AG09309 (cell line): ENCODE measurements at regions not wholly inside any gene's neighbourhood (a gene's known extent, or its start where the extent isn't known, plus 50 kb on each side); places are given as distances from the start of the nearest gene placed in this dataset.

Source experiments
- DNase-seq: peaks from one replicate; pipeline ENCODE4 v3.0.0-alpha.2; 2010; ENCODE audit warnings: low read depth
- H3K4me3 ChIP-seq: 2 replicates; pipeline ENCODE4 v1.5.1; 2011; ENCODE audit warnings: mild to moderate bottlenecking, low read depth, low read length, moderate library complexity; ENCODE audit not compliant: control insufficient read depth
- TF ChIP-seq, protein P1 (sequence below): IDR thresholded peaks from 2 replicates; pipeline ENCODE4 v1.5.1; 2011; ENCODE audit warnings: mild to moderate bottlenecking, low read depth, low read length, inconsistent platforms; ENCODE audit not compliant: insufficient read depth, control insufficient read depth; ENCODE audit errors: missing control alignments

DNA sequence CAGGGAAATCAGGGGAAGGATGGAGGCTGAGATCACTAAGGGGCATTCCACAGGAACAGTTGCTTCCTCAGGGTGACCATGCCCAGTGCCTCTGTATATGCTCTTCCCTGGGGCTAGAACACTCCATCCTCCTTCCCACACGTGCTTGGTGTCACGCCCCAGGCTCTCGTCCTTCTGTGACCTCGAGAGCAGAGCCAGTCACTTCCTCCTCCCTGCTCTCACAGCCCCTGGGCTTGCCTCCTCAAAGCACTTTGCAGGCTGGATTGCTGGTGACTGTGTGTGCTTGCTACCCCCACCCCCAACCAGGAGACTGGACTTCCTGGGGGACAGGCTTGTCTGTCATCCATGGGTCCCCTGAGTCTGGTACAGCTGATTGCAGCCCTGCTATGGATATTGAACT is 56.5 kb upstream of the AMPD3 start:
- TF ChIP-seq, protein P1, sequence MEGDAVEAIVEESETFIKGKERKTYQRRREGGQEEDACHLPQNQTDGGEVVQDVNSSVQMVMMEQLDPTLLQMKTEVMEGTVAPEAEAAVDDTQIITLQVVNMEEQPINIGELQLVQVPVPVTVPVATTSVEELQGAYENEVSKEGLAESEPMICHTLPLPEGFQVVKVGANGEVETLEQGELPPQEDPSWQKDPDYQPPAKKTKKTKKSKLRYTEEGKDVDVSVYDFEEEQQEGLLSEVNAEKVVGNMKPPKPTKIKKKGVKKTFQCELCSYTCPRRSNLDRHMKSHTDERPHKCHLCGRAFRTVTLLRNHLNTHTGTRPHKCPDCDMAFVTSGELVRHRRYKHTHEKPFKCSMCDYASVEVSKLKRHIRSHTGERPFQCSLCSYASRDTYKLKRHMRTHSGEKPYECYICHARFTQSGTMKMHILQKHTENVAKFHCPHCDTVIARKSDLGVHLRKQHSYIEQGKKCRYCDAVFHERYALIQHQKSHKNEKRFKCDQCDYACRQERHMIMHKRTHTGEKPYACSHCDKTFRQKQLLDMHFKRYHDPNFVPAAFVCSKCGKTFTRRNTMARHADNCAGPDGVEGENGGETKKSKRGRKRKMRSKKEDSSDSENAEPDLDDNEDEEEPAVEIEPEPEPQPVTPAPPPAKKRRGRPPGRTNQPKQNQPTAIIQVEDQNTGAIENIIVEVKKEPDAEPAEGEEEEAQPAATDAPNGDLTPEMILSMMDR: no peak
- no peak for DNase-seq

GRCh38 chr11:10400856-10401255 is 54.2 kb upstream of the AMPD3 start:
- no peak overlapping the region for H3K4me3 ChIP-seq
- TF ChIP-seq, protein P1: no peak
- DNase-seq: no peak

More for the DNA sequence above, 56.5 kb upstream of the AMPD3 start:
- H3K4me3 ChIP-seq: no peak overlapping the region

DNA sequence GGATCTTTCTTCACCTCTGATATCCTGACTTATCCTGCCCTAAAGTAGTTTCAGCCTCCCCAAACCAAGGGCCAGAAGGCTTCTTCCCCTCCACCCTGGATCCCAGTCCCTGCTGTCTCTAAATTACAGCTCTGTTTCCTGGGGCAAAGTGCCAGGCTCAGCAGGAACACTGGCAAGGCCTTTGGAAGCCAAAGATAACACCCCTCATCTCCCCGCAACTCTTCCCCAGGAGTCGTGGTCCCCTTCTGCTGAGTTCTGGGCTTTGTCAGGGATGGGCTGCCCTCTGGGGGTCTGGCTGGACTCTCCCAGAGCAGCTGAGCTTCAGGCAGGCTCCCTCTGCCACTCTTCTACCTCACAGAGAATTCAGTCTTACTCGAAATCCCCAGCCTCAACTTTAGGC is 53.8 kb upstream of the AMPD3 start:
- H3K4me3 ChIP-seq: no peak overlapping the region
- DNase-seq: no peak
- TF ChIP-seq, protein P1: no peak

DNA sequence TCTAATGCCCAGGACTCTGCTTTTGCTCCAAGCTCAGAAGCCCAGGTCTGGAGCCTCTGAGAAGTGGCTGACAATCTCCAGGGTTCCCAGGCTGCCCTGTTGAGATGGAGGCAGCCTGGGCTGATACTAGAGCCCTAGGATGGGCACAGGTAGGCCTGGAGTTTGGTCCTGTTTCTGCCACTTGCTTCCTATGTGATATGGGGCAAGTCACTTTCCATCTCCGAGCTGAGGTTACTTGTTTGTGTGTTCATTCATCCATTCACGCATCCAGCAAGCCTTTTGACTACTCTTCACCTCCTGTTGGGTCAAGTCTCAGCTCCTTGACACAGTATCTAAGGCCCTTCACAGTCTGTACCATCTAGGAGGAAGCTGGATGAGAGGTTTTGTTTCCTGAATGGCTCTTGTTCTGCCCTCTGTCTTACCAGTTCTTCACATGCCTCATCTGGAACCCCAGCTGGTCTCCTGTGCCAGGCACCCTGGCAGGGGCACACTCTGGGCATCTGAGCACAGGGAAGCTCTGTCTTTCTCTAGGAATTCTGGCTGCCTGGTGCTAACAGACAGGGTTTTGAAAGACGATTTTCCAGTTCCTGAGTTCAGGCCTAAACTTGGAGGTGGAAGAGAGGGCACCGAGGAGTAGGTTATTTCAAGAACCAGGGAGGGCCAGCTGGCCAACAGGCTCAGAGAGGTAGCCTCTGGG is 53.2 kb upstream of the AMPD3 start:
- TF ChIP-seq, protein P1: no peak
- DNase-seq: no peak
- H3K4me3 ChIP-seq: no peak overlapping the region
